AG09309 (cell line): ENCODE measurements at regions not wholly inside any gene's neighbourhood (a gene's known extent, or its start where the extent isn't known, plus 50 kb on each side); places are given as distances from the start of the nearest gene placed in this dataset.

Experiments used
- DNase-seq: peaks from one replicate; pipeline ENCODE4 v3.0.0-alpha.2; 2010; ENCODE audit warnings: low read depth
- H3K4me3 ChIP-seq: 2 replicates; pipeline ENCODE4 v1.5.1; 2011; ENCODE audit warnings: mild to moderate bottlenecking, low read depth, low read length, moderate library complexity; ENCODE audit not compliant: control insufficient read depth
- TF ChIP-seq, protein P1 (sequence below): IDR thresholded peaks from 2 replicates; pipeline ENCODE4 v1.5.1; 2011; ENCODE audit warnings: mild to moderate bottlenecking, low read depth, low read length, inconsistent platforms; ENCODE audit not compliant: insufficient read depth, control insufficient read depth; ENCODE audit errors: missing control alignments

- DNase-seq, result no peak
- TF ChIP-seq, protein P1, sequence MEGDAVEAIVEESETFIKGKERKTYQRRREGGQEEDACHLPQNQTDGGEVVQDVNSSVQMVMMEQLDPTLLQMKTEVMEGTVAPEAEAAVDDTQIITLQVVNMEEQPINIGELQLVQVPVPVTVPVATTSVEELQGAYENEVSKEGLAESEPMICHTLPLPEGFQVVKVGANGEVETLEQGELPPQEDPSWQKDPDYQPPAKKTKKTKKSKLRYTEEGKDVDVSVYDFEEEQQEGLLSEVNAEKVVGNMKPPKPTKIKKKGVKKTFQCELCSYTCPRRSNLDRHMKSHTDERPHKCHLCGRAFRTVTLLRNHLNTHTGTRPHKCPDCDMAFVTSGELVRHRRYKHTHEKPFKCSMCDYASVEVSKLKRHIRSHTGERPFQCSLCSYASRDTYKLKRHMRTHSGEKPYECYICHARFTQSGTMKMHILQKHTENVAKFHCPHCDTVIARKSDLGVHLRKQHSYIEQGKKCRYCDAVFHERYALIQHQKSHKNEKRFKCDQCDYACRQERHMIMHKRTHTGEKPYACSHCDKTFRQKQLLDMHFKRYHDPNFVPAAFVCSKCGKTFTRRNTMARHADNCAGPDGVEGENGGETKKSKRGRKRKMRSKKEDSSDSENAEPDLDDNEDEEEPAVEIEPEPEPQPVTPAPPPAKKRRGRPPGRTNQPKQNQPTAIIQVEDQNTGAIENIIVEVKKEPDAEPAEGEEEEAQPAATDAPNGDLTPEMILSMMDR, result no peak
- no peak overlapping the region for H3K4me3 ChIP-seq
Measured at GRCh38 chr10:105973360-105973759, 1191.1 kb downstream of the SORCS1 start.

DNA sequence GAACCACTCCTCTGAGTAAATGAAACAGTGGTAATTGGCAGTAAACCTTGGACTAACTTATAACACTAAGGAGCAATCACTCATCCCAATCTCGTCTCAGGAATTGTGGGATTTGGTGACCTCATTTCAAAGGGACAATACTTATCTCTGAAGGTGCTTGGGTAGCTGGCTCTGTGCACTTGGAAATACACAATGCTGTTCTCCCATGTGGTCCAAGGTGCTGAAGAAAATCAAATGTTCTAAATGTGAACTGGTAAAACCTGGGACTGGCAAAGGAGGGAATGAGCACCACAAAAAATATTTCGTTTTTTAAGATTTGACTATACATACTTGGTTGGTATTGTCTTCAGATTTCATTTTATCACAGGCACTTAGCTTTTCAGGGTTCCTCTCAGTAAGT, 1193.0 kb downstream of the SORCS1 start:
- TF ChIP-seq, protein P1, result no peak
- DNase-seq, result no peak
- H3K4me3 ChIP-seq, result no peak overlapping the region

DNA sequence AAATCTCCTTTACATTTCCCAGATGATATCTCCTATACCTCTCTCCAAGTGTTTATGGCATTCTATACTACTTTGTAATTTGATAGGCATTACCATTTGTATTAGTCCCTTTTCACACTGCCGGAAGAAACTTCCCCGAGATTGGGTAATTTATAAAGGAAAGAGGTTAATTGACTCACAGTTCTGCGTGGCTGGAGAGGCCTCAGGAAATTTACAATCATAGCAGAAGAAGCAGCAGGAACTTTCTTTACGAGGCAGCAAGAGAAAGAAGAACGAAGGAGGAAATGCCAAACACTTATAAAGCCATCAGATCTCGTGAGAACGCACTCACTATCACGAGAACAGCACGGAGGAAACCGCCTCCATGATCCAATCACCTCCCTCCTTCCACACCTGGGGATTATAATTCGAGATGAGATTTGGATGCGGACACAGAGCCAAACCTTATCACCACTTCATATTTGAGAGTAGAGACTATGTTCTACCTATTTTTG, 1194.6 kb downstream of the SORCS1 start:
- TF ChIP-seq, protein P1, result no peak
- H3K4me3 ChIP-seq, result no peak overlapping the region
- DNase-seq, result no peak

- no peak overlapping the region for H3K4me3 ChIP-seq
- TF ChIP-seq, protein P1, result no peak
- DNase-seq, result no peak
Measured at GRCh38 chr10:105968666-105969065, 1195.8 kb downstream of the SORCS1 start.

- TF ChIP-seq, protein P1, result no peak
- DNase-seq, result no peak
Measured at GRCh38 chr10:105967256-105967655, 1197.2 kb downstream of the SORCS1 start.

GRCh38 chr10:105965141-105965540, 1199.4 kb downstream of the SORCS1 start:
- DNase-seq, result no peak
- TF ChIP-seq, protein P1, result no peak
- H3K4me3 ChIP-seq, result no peak overlapping the region

More at GRCh38 chr10:105967256-105967655, 1197.2 kb downstream of the SORCS1 start:
- no peak overlapping the region for H3K4me3 ChIP-seq

- DNase-seq, result no peak
- TF ChIP-seq, protein P1, result no peak
- H3K4me3 ChIP-seq, result no peak overlapping the region
Measured at GRCh38 chr10:105964009-105964408, 1200.5 kb downstream of the SORCS1 start.
